ENCODE measurements at regions not wholly inside any gene's neighbourhood (a gene's known extent, or its start where the extent isn't known, plus 50 kb on each side); places are given as distances from the start of the nearest gene placed in this dataset.

DNA sequence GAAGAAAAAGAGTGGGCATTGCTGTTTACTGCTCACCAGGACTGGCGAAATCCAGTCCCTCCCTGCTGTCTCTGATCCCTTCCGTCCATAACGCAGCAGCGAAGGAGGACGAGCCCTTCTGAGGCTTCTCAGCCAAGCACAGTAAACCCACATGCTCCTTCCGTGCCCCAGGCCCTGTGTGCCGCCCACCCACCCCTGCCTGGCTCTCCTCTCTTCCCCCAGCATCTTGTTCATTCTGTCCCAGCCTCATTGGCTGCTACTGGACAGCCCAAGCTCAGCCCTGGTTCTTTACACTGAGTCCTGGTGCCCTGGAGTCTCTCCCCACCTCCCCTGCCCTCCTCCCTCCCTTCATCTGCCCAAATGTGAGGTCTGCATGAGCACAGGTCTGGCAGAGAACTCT is 559.7 kb downstream of the BRD1 start:
- no peak for DNase-seq

DNA sequence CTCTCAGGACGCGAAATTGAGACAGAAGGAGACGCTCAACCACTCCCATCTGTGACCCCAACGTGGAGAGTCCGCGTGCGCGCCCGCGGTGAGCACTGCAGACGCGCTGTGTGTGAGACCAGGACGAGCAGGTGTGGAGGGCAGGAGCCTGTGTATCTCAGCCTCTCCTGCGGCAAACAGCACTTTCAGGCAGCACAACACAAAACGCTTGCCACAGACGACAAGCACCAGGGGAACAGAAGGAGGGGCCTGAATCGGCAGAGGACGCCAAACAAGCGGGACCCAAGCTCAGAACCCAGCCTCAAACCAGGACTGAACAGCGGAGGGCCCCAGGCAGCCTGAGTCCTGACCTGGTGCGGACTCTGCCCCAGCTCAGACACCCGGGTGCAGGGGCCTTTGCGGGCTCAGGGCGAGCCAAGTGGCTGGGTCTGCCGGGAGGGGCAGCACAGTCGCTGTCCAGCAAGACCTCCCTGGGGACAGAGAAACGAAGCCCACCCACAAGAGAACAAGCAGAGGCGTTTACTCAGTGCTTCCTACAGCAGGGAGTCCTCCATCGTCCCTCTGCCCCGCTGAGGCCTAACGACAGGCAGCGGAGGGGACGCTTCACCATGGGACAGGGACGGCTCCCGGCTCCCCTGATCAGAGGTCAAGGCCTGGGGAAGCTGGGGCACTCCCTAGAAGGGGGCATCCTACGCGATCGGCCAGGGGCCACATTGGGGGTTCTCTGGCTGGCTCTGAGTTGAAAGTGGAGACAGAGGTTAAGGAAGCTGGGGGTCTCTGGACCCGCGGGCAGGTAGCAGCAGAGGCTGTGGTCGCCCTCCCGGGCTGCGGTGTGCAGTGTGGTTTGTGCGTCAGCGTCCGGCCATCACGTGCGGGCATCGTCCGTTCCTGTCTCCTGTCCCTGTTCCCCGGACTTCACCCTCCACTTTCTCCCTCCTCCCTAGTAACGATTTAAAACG is 560.8 kb downstream of the BRD1 start:
- DNase-seq = no peak

DNA sequence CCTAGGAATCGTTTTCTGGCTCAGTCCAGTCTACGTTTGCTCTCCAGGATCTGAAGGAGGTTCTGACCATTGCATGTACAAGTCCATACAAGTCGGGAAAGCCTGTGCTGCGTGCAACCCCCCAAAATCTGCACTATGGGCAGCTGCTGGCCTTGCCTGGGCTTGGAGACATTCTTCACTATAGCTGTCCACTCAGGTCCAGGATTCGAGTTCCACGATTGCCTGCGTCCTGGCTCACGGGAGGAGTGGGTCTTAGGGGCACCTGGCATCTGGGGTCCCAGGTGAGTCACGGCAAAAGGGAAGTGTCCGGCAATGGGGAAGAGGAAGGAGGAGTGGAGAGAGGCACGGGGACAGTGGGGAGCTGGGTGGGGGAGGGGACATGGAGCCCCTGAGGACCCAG is 563.0 kb downstream of the BRD1 start:
- no peak for DNase-seq

DNA sequence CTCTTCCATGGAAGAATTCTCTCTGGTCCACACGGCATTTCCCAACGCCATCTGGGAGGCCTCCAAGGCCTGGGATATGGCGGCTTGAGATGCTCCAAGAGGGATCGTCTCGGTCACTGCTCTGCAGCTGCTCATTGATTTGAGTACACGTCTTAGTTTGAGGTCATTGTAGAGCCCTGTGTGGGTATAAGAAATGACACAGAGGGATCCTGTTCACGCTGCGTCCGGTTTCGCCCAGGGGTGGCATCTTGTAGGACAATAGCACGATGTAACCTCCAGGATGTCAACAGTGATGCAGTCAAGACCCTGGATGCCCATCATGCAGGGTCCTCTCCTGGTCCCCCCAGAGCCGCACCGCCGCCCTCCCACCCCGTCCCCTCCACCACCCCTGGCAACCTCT is 564.6 kb downstream of the BRD1 start:
- no peak for DNase-seq

DNA sequence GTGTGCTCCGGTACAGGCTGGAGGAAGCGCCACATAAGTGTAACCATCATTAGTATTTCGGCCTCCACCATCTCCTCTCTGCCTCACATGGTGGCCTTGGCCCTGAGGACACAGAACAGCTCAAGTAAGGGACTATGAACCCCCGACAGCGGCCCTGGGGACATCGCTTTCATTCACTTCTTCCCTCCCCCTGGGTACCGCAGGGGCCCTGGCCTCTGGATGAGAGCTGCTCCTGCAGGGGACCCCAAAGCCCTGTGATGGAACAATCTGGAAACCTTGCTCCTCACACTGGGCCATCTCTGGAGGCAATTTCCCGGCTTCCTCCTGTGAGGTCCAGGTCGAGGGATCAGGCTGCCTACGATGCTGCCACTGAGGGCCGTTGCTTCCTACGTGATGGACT is 565.5 kb downstream of the BRD1 start:
- no peak for DNase-seq

DNA sequence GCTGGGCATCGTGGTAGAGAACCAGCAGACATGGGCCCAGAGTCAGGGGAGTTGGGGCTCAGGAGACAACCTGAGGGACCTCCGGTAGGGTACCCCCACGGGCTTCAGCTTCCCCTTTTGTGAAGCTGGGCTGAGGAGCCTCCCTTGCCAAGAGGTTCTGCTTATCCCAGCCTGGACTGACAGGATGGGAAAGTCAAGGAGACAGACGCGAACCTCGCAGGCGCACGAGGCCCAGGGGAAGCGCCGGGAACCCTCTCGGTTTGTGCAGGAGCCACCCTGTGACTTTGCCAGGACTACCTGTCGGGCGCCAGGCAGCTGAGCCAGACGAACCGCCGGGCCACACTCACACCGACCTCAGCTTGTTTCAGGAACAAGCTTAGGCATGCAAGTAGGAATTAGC is 566.1 kb downstream of the BRD1 start:
- no peak for DNase-seq

DNA sequence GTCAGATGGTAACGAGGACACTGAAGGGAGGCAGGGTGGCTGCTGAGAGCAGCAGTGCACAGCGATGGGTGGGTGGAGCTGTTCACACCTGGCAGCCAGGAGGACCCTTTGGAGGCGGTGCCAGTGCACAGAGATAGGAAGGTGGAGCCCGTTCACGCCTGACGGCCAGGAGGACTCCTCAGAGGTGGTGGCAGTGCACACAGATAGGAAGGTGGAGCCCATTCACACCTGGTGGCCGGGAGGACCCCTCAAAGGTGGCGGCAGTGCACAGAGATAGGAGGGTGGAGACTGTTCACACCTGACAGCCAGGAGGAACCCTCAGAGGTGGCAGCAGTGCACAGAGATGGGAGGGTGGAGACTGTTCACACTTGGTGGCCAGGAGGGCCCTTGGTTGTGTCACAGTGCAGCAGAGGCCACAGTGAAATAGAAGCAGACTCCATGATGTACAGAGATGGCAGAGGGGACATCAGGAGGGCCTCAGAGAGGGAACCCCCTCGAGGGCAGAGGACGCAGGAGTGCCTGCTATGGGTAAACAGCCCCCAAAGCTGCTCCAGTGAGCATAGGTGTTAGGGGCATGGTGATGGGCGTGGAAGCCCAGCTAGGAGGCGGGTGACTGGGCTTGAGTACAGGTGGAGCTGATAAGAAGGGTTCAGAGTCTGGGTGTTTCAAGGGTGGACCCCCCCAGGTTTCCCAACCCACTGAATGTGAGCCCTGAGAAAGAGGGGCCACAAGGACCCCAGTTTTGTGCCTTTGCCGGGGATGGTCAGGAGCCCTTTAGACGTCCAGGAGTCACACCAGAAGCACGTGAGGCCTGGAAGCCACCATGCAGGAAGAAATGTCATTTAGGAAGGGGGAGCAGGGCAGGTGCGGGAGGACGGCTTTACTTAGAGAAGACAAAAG is 566.7 kb downstream of the BRD1 start:
- DNase-seq = no peak

DNA sequence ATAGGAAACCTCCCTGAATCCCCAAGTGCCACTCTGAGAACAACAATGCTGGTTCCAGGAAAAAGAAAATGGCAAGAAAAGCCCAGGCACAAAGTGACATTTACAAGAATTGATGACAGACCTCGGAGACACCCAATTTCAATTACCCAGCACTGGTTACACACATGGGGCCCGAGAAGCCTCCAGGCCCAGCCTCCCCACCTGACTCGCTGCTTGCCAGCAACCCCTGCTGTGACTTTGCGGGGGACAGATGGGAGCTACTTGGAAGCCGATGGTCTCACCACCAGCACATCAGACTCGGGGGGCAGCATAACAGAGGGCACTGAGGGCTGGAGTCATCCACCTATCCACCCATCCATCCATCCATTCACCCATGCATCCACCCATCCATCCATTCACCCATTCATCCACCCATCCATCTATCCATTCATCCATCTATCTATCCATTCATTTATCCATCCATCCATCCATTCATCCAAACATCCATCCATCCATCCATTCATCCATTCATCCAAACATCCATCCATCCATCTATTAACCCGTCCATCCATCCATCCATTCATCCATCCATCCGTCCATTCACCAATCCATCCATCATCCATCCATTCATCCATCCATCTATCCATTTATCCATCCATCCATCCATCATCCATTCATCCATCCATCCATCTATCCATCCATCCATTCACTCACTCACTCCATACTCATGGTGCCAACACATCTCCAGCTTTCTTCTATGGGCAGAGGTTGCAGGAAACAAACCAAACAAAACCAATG is 567.6 kb downstream of the BRD1 start:
- DNase-seq = no peak

DNA sequence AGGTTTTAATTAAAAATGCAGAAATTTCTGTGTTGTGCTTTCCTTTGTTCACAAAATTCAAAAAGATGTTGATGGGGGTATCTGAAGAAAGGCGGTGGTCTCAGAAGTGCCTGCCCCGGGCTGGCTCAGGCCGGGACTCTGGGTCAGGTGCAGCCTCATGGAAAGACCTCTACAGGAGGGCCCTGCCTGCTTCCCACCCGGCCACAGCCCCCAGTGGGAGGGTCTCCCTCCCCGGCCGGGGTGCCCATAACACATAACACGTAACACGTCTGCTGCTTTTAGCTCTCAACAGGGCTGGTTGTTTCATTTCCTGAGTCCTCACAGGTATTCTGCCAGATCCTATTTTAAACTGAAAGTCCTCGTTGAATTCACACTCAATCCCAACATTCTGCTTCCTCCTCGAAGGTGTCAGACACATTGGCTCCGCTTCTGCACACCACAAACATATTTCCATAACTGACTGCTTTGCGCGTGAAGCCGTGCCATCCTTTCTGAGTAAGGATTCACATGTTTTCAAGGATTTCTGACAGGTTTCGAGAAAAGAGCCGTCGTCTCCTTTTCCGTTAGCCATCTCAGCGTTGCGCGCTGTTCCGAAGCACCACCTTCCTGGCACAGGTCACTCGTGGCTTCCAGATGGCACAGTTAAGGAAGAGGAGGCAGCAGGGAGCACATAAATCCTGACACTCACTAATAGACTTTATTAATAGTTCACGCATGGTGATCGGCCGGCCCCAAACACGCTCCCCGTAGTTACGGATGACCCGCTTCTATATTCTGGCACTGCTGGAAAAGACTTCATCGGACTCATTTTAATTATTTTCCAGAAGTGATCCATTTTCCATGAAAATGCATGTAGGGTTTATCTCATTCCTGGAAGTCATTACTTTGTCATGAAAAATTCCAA is 569.3 kb downstream of the BRD1 start:
- DNase-seq = no peak

DNA sequence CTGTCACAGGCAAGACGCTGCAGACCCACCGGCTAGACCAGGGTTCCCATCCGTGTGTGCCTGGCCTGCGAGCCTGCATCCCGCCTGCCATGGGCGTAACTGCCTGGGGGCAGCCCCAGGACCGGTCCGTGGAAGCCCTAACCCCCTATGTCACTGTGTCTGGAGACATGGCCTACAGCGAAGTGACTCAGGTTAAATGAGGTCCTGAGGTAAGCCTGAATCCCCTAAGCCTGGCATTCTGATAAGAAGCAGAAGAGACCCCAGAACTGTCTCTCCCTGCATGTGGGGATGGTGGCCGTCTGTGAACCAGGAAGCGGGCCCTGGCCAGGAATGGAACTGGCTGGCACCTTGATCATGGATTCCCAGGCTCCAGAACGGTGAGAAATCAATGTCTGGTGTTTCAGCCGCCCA is 570.1 kb downstream of the BRD1 start:
- no peak for DNase-seq

DNA sequence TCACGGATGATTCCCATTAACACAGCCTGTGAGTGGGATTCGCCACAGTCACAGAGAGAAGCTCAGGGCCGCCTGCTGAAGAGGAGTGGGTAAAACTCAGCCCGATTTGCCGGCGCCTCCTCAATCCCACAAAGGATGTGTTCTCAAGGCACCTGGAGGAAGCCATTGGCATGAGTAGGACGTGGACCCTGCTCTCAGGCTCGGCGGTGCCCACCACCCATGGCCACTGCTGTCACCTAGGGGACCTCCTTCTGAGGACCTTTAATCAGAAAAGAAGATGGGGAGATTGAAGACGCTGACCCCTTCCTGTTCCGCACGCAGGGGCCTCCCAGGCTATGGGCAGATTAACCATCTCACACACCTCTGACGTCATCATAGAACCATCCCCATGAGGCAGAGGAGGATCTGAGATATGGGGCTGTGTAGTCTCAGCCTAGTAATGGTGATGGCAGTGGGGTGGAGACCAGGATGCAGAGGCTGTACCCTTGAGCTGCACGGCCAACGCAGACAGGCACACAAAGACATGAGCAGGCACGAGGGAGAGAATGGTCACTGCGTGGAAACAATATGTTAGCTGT is 571.8 kb downstream of the BRD1 start:
- DNase-seq = no peak

DNA sequence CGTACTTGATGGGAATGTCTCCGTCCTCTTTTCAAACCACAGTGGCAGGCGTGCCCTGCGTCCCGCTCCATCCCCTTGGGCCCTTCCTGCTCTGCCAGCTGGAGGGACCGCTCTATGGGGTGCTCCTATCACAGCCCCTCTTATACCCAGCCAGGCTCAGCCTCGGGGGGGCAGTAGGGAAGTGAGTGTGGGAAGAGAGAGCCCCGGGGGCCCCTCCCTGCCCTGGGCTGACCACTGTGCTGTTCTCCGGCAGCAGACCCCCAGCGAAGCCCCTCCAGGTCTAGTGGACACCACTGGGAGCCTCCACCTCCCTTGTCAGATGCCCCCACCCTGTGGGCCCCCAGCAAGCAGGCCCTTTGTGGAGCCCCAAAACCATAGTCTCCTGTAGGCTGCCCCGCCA is 572.5 kb downstream of the BRD1 start:
- DNase-seq = no peak

DNA sequence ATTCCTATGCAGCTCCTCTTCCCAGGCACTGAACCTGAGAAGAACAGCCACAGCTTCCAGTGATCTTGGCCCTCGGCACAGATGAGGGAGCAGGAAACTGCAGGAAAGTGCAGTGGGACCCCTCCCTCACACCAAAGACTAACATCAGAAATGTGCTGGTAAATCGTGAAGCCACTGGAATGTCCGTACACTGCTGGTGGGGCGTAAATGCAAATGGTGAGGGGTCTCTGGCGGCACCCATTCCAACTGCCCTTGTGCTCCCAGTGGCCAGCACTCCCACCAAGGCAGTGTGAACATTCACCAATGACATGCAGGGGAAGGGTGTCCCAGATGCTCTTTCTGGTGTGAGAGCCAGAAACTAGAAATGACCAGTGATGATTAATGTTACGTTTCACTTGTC is 574.0 kb downstream of the BRD1 start:
- DNase-seq = no peak

DNA sequence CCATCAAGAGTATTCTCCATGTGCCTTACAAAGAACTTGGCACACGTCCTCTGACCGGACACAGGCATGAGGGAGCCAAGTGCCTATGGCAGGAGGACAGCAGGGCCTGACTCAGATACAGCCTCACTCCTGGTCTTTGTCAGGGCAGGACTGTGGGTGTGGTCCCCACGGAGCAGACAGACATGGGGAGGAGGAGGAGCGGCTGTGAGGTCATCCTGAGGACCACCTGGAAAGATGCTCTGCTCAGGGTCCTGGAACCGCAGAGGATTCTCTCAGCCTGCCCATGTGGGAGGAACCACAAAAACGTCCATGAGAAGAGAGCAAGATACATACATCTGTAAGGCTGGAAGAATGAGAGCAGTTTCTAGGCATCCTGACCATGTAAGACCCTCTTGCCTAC is 576.3 kb downstream of the BRD1 start:
- DNase-seq = no peak

DNA sequence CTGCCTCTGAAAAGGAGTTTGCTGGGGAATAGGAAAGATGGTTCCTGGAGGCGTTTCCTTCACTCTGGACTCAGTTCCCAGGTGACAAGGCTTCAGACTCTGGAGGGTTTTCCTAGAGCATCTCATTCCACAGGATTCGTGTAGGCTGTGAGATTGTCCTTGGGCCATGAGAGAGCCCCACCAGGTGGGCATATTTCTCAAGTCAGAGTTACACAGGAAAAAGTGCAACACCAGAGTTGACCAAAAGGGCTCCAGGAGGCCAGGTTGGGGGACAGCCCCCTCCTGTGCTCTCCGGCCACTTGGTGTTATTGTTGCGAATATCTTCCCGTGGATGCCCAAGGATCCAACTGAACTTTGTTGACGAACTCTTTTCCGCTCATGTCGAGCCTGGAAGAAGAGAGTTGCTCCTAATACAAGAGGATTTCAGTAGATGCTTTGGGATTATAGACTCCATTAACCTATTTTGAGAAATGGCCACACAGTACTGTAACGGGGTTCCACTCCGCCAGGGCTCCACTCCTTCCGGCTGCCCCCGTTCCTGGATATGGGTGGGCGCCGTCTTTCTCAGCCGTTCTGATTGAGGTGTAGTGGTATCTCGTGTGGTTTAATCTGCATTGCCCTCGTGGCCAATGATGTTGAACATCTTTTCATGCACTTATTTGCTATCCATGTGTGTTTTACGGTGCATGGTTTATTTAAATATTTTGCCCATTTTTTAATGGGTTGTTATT is 580.3 kb downstream of the BRD1 start:
- no peak for DNase-seq

DNA sequence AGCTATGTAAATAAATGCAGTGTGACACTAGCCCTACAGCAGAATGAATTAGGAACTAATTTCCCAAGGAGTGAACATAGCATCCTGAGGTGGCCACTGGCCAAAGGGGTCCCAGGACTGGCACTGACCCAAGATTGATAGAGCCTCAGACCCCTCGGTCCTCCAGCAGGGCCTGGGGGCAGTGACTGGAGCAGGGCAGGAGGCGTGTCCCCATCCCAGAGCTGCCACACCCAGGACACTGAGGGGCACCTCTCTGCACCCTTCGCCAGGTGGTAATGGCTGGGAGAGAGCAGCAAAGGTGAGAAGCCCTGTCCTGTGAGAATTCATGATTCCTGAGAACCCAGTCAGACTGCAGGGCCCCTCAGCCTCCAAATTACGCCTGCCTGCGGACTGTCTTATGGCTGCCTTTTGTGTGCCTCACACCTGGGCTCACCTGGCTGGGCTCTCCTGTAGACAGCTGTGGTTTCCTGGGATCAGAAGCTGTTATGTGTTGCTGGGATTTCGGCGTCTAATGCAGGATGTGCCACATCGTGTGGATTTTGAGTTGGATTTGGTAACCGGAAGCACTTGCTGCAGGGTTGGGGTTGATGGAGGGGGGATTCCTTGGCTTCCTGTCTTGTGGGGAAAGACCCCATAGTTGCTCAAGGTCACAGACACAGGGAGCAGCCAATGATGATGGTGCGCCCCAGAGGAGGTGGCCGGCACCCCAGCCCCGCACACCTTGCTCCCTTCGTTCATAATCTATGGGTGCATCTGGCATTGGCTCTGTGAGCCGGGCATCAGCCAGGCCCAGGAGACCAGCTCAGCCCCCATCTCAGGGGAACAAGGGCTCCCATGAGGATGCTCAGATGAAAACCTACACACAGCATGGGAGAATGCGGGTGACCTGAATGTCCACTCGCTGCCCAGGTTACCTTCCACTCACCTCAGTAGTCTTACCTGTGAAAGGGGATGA is 582.9 kb downstream of the BRD1 start:
- DNase-seq = no peak

DNA sequence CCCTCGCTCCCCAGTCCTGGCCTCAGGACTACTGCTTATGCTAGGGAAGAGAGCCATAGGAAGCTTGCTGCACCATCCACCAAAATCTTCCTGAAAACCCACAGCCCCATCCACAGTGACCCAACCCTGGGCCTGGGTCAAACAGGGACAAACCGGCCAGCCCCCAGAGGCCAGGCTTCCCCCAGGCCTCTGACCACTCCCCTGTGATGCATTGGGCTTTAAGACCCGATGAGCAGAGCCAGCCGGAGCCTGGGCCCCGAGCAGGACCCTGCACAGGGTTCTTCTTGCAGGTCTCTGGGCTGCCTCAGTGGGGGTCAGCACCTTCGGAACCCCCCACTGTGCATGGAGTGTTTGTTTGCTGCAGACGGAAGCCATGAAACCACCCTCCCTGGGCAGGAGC is 583.7 kb downstream of the BRD1 start:
- no peak for DNase-seq

DNA sequence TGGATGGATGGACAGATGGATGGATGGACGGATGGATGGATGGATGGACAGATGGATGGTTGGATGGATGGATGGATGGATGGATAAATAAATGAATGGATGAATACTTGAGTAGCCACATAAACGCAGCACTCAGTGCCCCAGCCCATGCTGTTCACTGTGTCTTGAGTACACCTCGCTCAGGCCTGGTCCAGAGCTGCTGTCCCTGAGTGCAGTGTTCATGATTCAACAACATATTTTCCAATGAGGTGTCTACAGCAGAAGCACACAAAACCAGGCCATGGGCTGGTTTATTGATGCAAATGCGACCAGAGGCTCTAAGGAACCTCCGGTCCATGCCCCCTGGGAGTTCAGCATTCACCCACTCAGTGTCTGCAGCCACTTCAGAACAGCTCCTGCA is 584.3 kb downstream of the BRD1 start:
- DNase-seq = no peak

DNA sequence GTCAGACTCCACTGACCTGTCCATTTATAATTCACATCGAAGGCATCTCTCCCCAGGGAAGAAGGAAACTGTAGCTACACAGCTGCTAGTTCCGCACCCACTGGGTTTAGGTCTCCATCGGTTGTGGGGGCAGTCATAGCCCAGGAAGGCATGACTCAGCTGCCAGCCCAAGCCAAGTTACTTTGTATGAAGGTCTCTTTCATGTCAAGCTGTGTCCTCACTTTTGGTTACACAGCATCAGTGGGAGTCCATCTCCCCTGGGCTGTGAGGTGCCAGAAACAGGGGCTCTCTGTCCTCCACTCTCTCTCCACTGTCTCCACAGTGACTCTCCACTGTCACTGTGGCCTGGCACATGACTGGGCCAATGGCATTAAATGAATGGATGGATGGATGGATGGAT is 585.2 kb downstream of the BRD1 start:
- no peak for DNase-seq
